Panc1 (cell line): ENCODE measurements at regions not wholly inside any gene's neighbourhood (a gene's known extent, or its start where the extent isn't known, plus 50 kb on each side); places are given as distances from the start of the nearest gene placed in this dataset.

Experiments
- ATAC-seq: fragments of 200-7000 bp; cut with Tn5 transposase; 2 replicates; pipeline ENCODE4 v1.9.1; 2020; ENCODE audit warnings: mild to moderate bottlenecking, moderate library complexity
- BruUV-seq: library from RNA; stranded (reverse); fragments of 400-500 nt; replicated peaks from 2 replicates; lab custom pipeline; 2021; lab: Mats Ljungman, UMichigan
- CTCF ChIA-PET: fragments of 300-600 bp; sonication (Branson Sonifier 250); formaldehyde crosslinking; loops from one replicate; lab custom pipeline; 2022; ENCODE audit warnings: antibody characterized with exemption; lab: Charles Lee
- POLR2A ChIA-PET: fragments of 300-600 bp; sonication (Branson Sonifier 250); formaldehyde crosslinking; loops from one replicate; lab custom pipeline; 2022; ENCODE audit warnings: antibody characterized with exemption; lab: Charles Lee
- DNase-seq: peaks from one replicate; pipeline ENCODE4 v3.0.0-alpha.2; 2010; ENCODE audit warnings: low read depth, low spot score
- H3K27ac ChIP-seq: 2 replicates; pipeline ENCODE4 v1.5.1; 2011; ENCODE audit warnings: mild to moderate bottlenecking, low read length, inconsistent platforms
- H3K27me3 ChIP-seq: fragments of 200-500 bp; sonication (Bioruptor generic); 2 replicates; pipeline ENCODE4 v1.6.0; 2014; ENCODE audit warnings: low read length, inconsistent platforms; ENCODE audit not compliant: control insufficient read depth, insufficient read depth
- H3K36me3 ChIP-seq: fragments of 200-500 bp; sonication (Bioruptor generic); 2 replicates; pipeline ENCODE4 v1.5.1; 2014; ENCODE audit warnings: inconsistent platforms, mild to moderate bottlenecking, low read length, moderate library complexity; ENCODE audit not compliant: control insufficient read depth, insufficient read depth
- H3K4me1 ChIP-seq: 2 replicates; pipeline ENCODE4 v1.5.1; 2011; ENCODE audit warnings: inconsistent platforms, mild to moderate bottlenecking, low read length, moderate library complexity; ENCODE audit not compliant: control insufficient read depth, insufficient read depth
- H3K4me3 ChIP-seq, 2 experiments: 2 replicates each; pipeline ENCODE4 v1.5.1; 2011 to 2012; ENCODE audit warnings: low read depth in 2 of 2, low read length in 2 of 2, mild to moderate bottlenecking in 2 of 2, inconsistent platforms in 1 of 2, moderate library complexity in 1 of 2
- H3K9me3 ChIP-seq: fragments of 200-500 bp; sonication (Bioruptor generic); 2 replicates; pipeline ENCODE4 v1.5.1; 2014; ENCODE audit warnings: low read depth, mild to moderate bottlenecking, inconsistent platforms, low read length, moderate library complexity; ENCODE audit not compliant: control insufficient read depth, insufficient read depth
- CTCF ChIP-seq: fragments of 450-650 bp; IDR thresholded peaks from 2 replicates; pipeline ENCODE4 v1.5.1; 2017; ENCODE audit warnings: mild to moderate bottlenecking
- POLR2AphosphoS5 ChIP-seq: IDR thresholded peaks from 2 replicates; pipeline ENCODE4 v1.6.1; 2012; ENCODE audit warnings: mild to moderate bottlenecking, low read depth, low read length, moderate library complexity
- REST ChIP-seq, 2 experiments: IDR thresholded peaks; 2 replicates each; pipeline ENCODE4 v1.6.1; 2011 to 2012; ENCODE audit warnings: low read depth in 2 of 2, control low read depth in 1 of 2, low read length in 1 of 2, mild to moderate bottlenecking in 1 of 2, moderate library complexity in 1 of 2; ENCODE audit not compliant: insufficient read depth in 1 of 2
- SIN3A ChIP-seq: IDR thresholded peaks from 2 replicates; pipeline ENCODE4 v1.6.1; 2012; ENCODE audit warnings: low read depth, mild to moderate bottlenecking, low read length, moderate library complexity, borderline replicate concordance; ENCODE audit not compliant: insufficient read depth
- TCF7L2 ChIP-seq: IDR thresholded peaks from 2 replicates; pipeline ENCODE4 v1.6.1; 2011; ENCODE audit warnings: mild to moderate bottlenecking, low read depth, low read length, inconsistent platforms
- in situ Hi-C: cut with HindIII; loops from 2 replicates; pipeline ENCODE4 v1.10.0; 2016; ENCODE audit warnings: low sequenced_read_pairs, low pct_unique_long_range_greater_than_20kb
- intact Hi-C: fragments of 100-400 bp; cut with micrococcal nuclease; formaldehyde crosslinking; loops from one replicate; pipeline ENCODE4 v1.10.0; 2022; ENCODE audit not compliant: unreplicated experiment

GRCh38 chr15:29623116-29623639, 199.1 kb downstream of the TJP1 start:
- in situ Hi-C loops = no loop called here
- Histone ChIP-seq H3K4me1 (no peaks in the 10 kb centered on the region), H3K4me3 (no peak overlapping the region), H3K27ac (no peak overlapping the region), H3K36me3 (no peaks in the 10 kb centered on the region), H3K27me3 (no peaks in the 10 kb centered on the region), H3K9me3 (no peaks in the 10 kb centered on the region)
- BruUV-seq = no TSS peak
- intact Hi-C loops = no loop called here
- no peak for DNase-seq
- ATAC-seq = no peak
- TF ChIP-seq SIN3A (no peak), REST (IDR thresholded peaks at IDR 0.05; ENCODE audit: insufficient read depth in 1 of 2, low read depth in 2 of 2, low read length in 1 of 2) (no peak), CTCF (no peak), POLR2AphosphoS5 (no peak), TCF7L2 (no peak)
- POLR2A ChIA-PET = interaction anchor here (0.6 kb wide), 1 partner anchor 349 kb away, joined by 3 read pairs; no protein-coding TSS in a partner anchor
- CTCF ChIA-PET = interaction anchor here (0.6 kb wide), 1 partner anchor 638 kb away, joined by 5 read pairs; no protein-coding TSS in a partner anchor

GRCh38 chr15:29622637-29623036, 199.6 kb downstream of the TJP1 start:
- ChIA-PET CTCF (interaction anchor here (0.6 kb wide), 1 partner anchor 638 kb away, joined by 5 read pairs; no protein-coding TSS in a partner anchor), POLR2A (no interaction called here)
- Histone ChIP-seq H3K36me3 (no peaks in the 10 kb centered on the region), H3K9me3 (no peaks in the 10 kb centered on the region), H3K27me3 (no peaks in the 10 kb centered on the region), H3K27ac (no peak overlapping the region), H3K4me3 (no peak overlapping the region), H3K4me1 (no peaks in the 10 kb centered on the region)
- no TSS peak for BruUV-seq
- in situ Hi-C loops (no loop called here), intact Hi-C loops (no loop called here)
- DNase-seq (no peak), ATAC-seq (no peak)
- no peak for TF ChIP-seq SIN3A
- TF ChIP-seq REST (IDR thresholded peaks at IDR 0.05; ENCODE audit: insufficient read depth in 1 of 2, low read depth in 2 of 2, low read length in 1 of 2) = no peak
- no peak for TF ChIP-seq POLR2AphosphoS5
- no peak for TF ChIP-seq TCF7L2
- TF ChIP-seq CTCF = no peak
